H9 (cell line): ENCODE measurements at regions not wholly inside any gene's neighbourhood (a gene's known extent, or its start where the extent isn't known, plus 50 kb on each side); places are given as distances from the start of the nearest gene placed in this dataset.

Experiments
- DNase-seq: peaks from one replicate; pipeline ENCODE4 v3.0.0-alpha.2; 2017
- H2AFZ ChIP-seq: one replicate; pipeline ENCODE4 v1.6.1; 2013; ENCODE audit warnings: mild to moderate bottlenecking, low read length, control low read depth, moderate library complexity
- H2AK5ac ChIP-seq: 2 replicates; pipeline ENCODE4 v1.6.1; 2013; ENCODE audit warnings: low read length, control low read depth, mixed read lengths; ENCODE audit not compliant: insufficient read length
- H2BK120ac ChIP-seq: one replicate; pipeline ENCODE4 v1.6.1; 2013; ENCODE audit warnings: low read depth, mild to moderate bottlenecking, low read length, control low read depth, inconsistent platforms; ENCODE audit not compliant: poor library complexity, severe bottlenecking
- H2BK12ac ChIP-seq: 2 replicates; pipeline ENCODE4 v1.6.1; 2013; ENCODE audit warnings: low read length, control low read depth, mixed read lengths, low read depth; ENCODE audit not compliant: insufficient read length
- H2BK15ac ChIP-seq: 2 replicates; pipeline ENCODE4 v1.6.1; 2013; ENCODE audit warnings: low read depth, low read length, control low read depth
- H2BK20ac ChIP-seq: one replicate; pipeline ENCODE4 v1.6.1; 2013; ENCODE audit warnings: low read depth, mild to moderate bottlenecking, low read length, control low read depth, inconsistent platforms; ENCODE audit not compliant: poor library complexity, severe bottlenecking
- H2BK5ac ChIP-seq: 2 replicates; pipeline ENCODE4 v1.6.1; 2013; ENCODE audit warnings: low read length, control low read depth, mixed read lengths; ENCODE audit not compliant: insufficient read length
- H3K14ac ChIP-seq: 2 replicates; pipeline ENCODE4 v1.6.1; 2013; ENCODE audit warnings: low read length, control low read depth; ENCODE audit not compliant: insufficient read depth
- H3K18ac ChIP-seq: 2 replicates; pipeline ENCODE4 v1.6.1; 2013; ENCODE audit warnings: low read depth, mild to moderate bottlenecking, mixed read lengths, low read length, control low read depth; ENCODE audit not compliant: insufficient read length
- H3K23ac ChIP-seq: 2 replicates; pipeline ENCODE4 v1.6.1; 2013; ENCODE audit warnings: low read length, control low read depth, mixed read lengths, low read depth; ENCODE audit not compliant: insufficient read length
- H3K23me2 ChIP-seq: 2 replicates; pipeline ENCODE4 v1.6.1; 2013; ENCODE audit warnings: low read depth, mild to moderate bottlenecking, mixed read lengths, low read length, control low read depth; ENCODE audit not compliant: insufficient read length, poor library complexity, severe bottlenecking
- H3K27ac ChIP-seq: 2 replicates; pipeline ENCODE4 v1.5.1; 2013; ENCODE audit warnings: low read length, control low read depth, mixed read lengths, low read depth; ENCODE audit not compliant: insufficient read length
- H3K27me3 ChIP-seq: 2 replicates; pipeline ENCODE4 v1.6.1; 2013; ENCODE audit warnings: low read length, control low read depth, inconsistent platforms; ENCODE audit not compliant: insufficient read depth
- H3K4ac ChIP-seq: 2 replicates; pipeline ENCODE4 v1.6.1; 2013; ENCODE audit warnings: low read depth, mild to moderate bottlenecking, control low read depth, inconsistent platforms, low read length, moderate library complexity
- H3K4me1 ChIP-seq: 2 replicates; pipeline ENCODE4 v1.6.1; 2013; ENCODE audit warnings: low read length, control low read depth, inconsistent platforms; ENCODE audit not compliant: insufficient read depth
- H3K4me2 ChIP-seq: 2 replicates; pipeline ENCODE4 v1.6.1; 2013; ENCODE audit warnings: low read length, control low read depth, mixed read lengths; ENCODE audit not compliant: insufficient read length, insufficient read depth
- H3K56ac ChIP-seq: 2 replicates; pipeline ENCODE4 v1.6.1; 2013; ENCODE audit warnings: low read depth, mild to moderate bottlenecking, mixed read lengths, low read length, control low read depth; ENCODE audit not compliant: insufficient read length
- H3K79me1 ChIP-seq: 2 replicates; pipeline ENCODE4 v1.6.1; 2013; ENCODE audit warnings: low read depth, mild to moderate bottlenecking, moderate library complexity, low read length, control low read depth, inconsistent platforms; ENCODE audit not compliant: insufficient read depth, poor library complexity, severe bottlenecking
- H3K79me2 ChIP-seq: 2 replicates; pipeline ENCODE4 v1.6.1; 2013; ENCODE audit warnings: low read length, control low read depth, inconsistent platforms; ENCODE audit not compliant: insufficient read depth
- H3K9ac ChIP-seq: 2 replicates; pipeline ENCODE4 v1.6.1; 2013; ENCODE audit warnings: low read length, control low read depth, mixed read lengths; ENCODE audit not compliant: insufficient read length; ENCODE audit errors: extremely low read depth
- H3K9me3 ChIP-seq: one replicate; pipeline ENCODE4 v1.6.1; 2013; ENCODE audit warnings: low read depth, low read length, inconsistent platforms; ENCODE audit not compliant: control insufficient read depth
- H3T11ph ChIP-seq: one replicate; pipeline ENCODE4 v1.6.1; 2013; ENCODE audit warnings: mild to moderate bottlenecking, low read length, control low read depth, inconsistent platforms
- H4K20me1 ChIP-seq: one replicate; pipeline ENCODE4 v1.6.1; 2013; ENCODE audit not compliant: control insufficient read depth, insufficient read length, insufficient read depth
- H4K5ac ChIP-seq: 2 replicates; pipeline ENCODE4 v1.6.1; 2013; ENCODE audit warnings: low read depth, mild to moderate bottlenecking, mixed read lengths, low read length, control low read depth; ENCODE audit not compliant: insufficient read length
- H4K8ac ChIP-seq: replicated peaks from 2 replicates; pipeline ENCODE4 v1.6.1; 2013; ENCODE audit warnings: low read length, control low read depth, mixed read lengths, low read depth; ENCODE audit not compliant: insufficient read length
- H4K91ac ChIP-seq: 2 replicates; pipeline ENCODE4 v1.6.1; 2013; ENCODE audit warnings: low read depth, mild to moderate bottlenecking, moderate library complexity, mixed read lengths, low read length, control low read depth; ENCODE audit not compliant: insufficient read length
- H3K27ac Mint-ChIP-seq, 3 experiments: 2 replicates in 2 of 3; 3 replicates in 1 of 3; pipeline ENCODE4 v1.8.0; 2020 to 2021; ENCODE audit warnings: mixed read lengths in 3 of 3, mild to moderate bottlenecking in 1 of 3, moderate library complexity in 1 of 3
- H3K27me3 Mint-ChIP-seq: 2 replicates; pipeline ENCODE4 v1.8.0; 2021; ENCODE audit warnings: low read depth, mild to moderate bottlenecking, moderate library complexity, mixed read lengths
- H3K36me3 Mint-ChIP-seq, 3 experiments: 2 replicates in 2 of 3; 3 replicates in 1 of 3; pipeline ENCODE4 v1.8.0; 2020 to 2021; ENCODE audit warnings: low read depth in 3 of 3, mixed read lengths in 3 of 3; ENCODE audit not compliant: insufficient read depth in 1 of 3
- H3K4me1 Mint-ChIP-seq, 2 experiments: 2 replicates each; pipeline ENCODE4 v1.8.0; 2020; ENCODE audit warnings: mixed read lengths in 2 of 2
- H3K4me3 Mint-ChIP-seq, 2 experiments: 2 replicates in 1 of 2; 3 replicates in 1 of 2; pipeline ENCODE4 v1.8.0; 2020 to 2021; ENCODE audit warnings: mild to moderate bottlenecking in 2 of 2, mixed read lengths in 2 of 2, moderate library complexity in 1 of 2
- H3K9me3 Mint-ChIP-seq, 2 experiments: 2 replicates in 1 of 2; 3 replicates in 1 of 2; pipeline ENCODE4 v1.8.0; 2020; ENCODE audit warnings: mild to moderate bottlenecking in 2 of 2, mixed read lengths in 2 of 2, moderate library complexity in 1 of 2
- CTCF ChIP-seq: fragments of 200-600 bp; sonication (generic); conservative IDR thresholded peaks from 3 replicates; pipeline ENCODE4 v1.8.0; 2021; ENCODE audit warnings: antibody characterized with exemption, mild to moderate bottlenecking
- WGBS: extraction: QIAGEN DNeasy Blood & Tissue Kit; methylation state at CpG from one replicate; pipeline ENCODE4 v1.1.7; 2013; ENCODE audit warnings: missing lambda C conversion rate, low lambda C conversion rate, mixed read lengths; ENCODE audit not compliant: insufficient read length; ENCODE audit errors: extremely low coverage; 5-methylcytosine and 5-hydroxymethylcytosine counted together

GRCh38 chr9:129305246-129305645, 127.2 kb upstream of the IER5L start:
- no peak overlapping the region for H2BK12ac ChIP-seq
- H3K23me2 ChIP-seq: no peaks in the 10 kb centered on the region
- no peak overlapping the region for H3K23ac ChIP-seq
- H2BK5ac ChIP-seq: no peak overlapping the region
- DNase-seq: no peak
- H3K36me3 Mint-ChIP-seq: peaks cover 10 to 24% (median 10%) of the 10 kb centered on the region in 3 experiments; a peak in 6 of 7 replicates
- no peaks in the 10 kb centered on the region for H3K27me3 ChIP-seq
- no peak overlapping the region for H2BK15ac ChIP-seq
- H3K4ac ChIP-seq: no peak overlapping the region
- H3K9me3 ChIP-seq: no peaks in the 10 kb centered on the region
- no peak overlapping the region for H2AFZ ChIP-seq
- WGBS: no CpG with 5 or more reads among the region's 8 CpGs
- H4K8ac ChIP-seq: no peak overlapping the region
- peaks cover 22 to 24% of the 10 kb centered on the region in 2 experiments for H3K9me3 Mint-ChIP-seq
- no peaks in the 10 kb centered on the region for H3K4me1 ChIP-seq
- H4K20me1 ChIP-seq: no peaks in the 10 kb centered on the region
- H3K14ac ChIP-seq: no peak overlapping the region
- no peak overlapping the region for H2AK5ac ChIP-seq
- peaks cover 19% of the 10 kb centered on the region for H3K27me3 Mint-ChIP-seq
- no peak overlapping the region for H3K56ac ChIP-seq
- no peak overlapping the region for H2BK20ac ChIP-seq
- H3K4me3 Mint-ChIP-seq: no peak overlapping the region
- H3K4me1 Mint-ChIP-seq: peaks cover 10% of the 10 kb centered on the region in 2 experiments
- no peak overlapping the region for H3K9ac ChIP-seq
- TF ChIP-seq CTCF: no peak
- H4K91ac ChIP-seq: no peak overlapping the region
- H3K4me2 ChIP-seq: no peak overlapping the region
- no peak overlapping the region for H3K18ac ChIP-seq
- H4K5ac ChIP-seq: no peak overlapping the region
- H3K79me2 ChIP-seq: no peaks in the 10 kb centered on the region
- no peak overlapping the region for H3T11ph ChIP-seq
- no peak overlapping the region for H3K27ac ChIP-seq
- no peak overlapping the region for H3K27ac Mint-ChIP-seq
- no peaks in the 10 kb centered on the region for H3K79me1 ChIP-seq
- H2BK120ac ChIP-seq: no peak overlapping the region
